CMK (cell line): ENCODE measurements at regions not wholly inside any gene's neighbourhood (a gene's known extent, or its start where the extent isn't known, plus 50 kb on each side); places are given as distances from the start of the nearest gene placed in this dataset.

Source experiments
- DNase-seq: peaks from one replicate; pipeline ENCODE4 v3.0.0-alpha.2; 2010; ENCODE audit warnings: low read depth

DNA sequence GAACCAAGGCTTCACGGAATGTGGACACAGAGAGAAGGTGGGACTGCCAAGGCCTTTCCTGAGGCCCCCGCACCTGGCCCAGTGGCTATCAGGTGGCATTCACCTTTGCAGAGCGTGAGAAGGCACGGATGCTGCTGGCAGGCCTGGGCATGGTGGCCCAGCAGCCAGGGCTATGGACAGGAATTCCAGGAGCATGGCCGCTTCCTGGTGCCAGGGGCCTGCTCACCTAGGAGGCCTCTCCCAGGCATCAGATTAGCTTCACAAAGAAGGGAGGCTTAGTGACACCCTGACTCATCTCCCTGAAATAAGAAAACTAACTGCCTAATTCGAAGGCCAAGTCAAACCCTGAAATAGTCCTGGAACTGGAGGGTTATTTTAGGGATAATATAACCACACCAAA, 155.8 kb downstream of the TEX29 start:
- no peak for DNase-seq

DNA sequence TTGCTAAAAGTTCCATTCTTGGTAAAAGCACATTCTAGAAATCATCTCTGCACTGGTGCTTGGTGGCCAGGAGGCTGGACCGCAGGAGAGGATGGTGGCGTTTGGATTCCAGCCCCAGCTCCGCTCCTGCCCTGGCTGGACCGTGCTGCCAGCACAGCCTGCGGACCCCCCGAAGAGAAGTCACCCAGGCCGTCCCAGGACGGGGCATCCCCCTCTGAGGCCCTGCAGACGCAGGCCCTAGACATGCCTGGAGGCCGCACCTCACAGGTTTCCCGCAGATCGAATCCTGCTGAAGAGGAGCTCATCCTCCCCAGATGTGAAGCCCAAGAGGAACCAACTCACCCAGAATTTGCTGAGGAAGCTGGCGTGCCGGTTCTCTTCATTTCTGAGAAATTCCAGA, 159.0 kb downstream of the TEX29 start:
- no peak for DNase-seq

DNA sequence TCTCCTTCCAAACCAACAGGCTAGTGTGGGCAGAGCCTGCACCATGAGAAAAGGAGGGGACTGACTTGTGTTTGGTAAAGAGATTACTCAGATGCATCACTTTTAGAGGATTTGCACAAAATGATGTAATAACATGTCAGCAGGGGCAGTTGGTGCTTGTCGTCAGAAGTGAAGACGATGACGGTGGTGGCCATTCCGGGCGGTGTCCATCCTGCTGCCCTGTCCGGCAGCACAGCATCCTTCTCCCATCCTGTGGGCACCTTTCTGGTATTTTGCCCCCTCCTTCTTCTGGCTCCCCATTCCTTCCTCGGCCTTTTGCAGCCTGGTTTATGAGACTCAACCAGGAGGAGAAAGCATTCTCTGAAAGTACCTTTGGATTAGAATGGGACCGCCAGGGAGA, 160.1 kb downstream of the TEX29 start:
- DNase-seq = no peak

DNA sequence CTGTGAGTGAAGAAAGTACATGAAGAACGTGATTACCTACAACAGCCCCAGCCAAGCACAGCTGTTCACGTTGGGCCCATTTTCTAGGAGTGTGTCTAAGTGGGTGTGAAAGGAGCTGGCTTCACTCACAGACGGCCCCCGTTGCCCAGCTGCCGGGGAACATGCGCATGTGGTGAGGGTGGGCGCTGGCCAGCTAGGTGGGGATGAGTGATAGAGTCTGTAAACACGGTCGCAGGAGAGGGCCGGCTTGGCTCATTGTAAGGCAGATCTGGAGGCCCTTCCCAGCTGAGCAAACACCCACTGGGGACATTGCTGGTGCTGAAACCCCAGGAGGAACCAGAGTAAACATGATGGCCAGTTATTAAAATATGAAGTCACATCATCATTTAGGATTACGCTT, 160.5 kb downstream of the TEX29 start:
- no peak for DNase-seq

DNA sequence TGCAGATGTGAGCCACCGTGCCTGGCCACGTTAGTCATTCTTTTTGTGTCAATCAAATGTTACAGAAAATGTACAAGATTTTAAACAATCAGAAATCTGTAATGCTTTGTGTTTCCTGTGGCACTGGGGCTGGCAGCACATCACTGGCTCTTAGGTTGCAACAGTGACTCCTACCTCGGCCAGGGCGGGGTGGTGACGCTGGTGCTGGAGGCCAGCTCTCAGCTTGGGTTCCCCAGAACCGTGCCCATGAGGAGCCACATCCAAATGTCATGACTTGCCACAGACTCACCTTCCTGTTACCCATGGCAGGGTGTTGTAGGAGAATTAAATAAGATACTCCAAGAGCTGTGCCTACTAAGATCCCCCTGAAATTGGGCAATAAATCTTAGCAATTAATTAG, 161.7 kb downstream of the TEX29 start:
- DNase-seq = no peak

DNA sequence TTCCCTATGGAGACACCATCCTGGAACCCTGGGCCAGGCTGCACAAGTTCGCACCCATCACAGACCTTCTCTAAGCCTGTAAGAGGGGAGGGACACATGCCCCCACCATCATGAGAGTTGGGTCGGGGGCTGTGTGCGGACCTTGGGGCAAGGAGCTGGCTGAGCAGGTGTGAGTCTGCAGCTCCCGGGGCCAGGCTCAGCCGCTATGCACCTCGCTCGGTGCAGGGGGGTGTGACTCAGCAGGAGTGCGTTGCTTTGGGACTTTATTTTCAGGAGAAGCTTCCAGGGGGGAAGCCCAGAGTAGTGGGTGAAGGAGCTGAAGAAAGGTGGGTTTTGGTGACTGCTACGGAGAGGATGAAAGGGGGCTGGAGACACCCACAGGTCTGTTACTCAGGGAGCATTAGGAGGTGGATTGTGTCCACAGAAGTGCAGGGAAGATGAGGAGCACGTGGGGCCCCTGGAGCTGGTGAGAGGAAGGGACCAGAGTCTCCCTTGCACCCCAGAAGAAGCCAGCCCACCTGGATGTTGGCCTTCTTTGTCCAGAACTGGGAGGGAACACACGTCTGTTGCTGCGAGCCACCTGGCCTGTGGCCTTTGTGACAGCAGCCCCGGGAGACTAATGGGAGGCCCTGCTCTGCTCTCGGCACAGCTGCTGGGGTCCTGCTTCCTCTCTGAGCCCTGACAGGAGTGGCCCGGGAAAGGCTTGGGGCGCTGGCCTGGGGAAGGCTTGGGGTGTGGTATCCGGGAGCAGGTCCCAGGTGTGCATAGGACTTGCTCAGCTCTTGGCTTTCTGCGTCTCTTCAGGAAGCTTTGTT, 162.6 kb downstream of the TEX29 start:
- no peak for DNase-seq

DNA sequence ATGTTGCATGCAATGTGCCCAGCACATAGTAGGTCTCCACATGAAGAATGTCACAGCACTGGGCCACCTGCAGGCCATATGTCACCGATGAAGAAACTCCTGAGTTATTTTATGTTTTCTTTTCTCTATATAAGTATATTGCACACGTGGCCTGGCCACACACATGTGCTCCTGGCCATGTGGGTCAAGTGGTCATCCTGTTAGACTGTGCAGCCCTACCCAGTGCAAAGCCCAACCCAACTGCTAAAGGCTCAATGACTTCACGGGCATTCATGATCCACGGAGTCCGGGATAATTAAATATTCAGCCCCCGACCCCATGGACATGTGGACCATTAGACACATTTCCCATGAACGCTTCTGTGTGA, 163.2 kb downstream of the TEX29 start:
- no peak for DNase-seq

DNA sequence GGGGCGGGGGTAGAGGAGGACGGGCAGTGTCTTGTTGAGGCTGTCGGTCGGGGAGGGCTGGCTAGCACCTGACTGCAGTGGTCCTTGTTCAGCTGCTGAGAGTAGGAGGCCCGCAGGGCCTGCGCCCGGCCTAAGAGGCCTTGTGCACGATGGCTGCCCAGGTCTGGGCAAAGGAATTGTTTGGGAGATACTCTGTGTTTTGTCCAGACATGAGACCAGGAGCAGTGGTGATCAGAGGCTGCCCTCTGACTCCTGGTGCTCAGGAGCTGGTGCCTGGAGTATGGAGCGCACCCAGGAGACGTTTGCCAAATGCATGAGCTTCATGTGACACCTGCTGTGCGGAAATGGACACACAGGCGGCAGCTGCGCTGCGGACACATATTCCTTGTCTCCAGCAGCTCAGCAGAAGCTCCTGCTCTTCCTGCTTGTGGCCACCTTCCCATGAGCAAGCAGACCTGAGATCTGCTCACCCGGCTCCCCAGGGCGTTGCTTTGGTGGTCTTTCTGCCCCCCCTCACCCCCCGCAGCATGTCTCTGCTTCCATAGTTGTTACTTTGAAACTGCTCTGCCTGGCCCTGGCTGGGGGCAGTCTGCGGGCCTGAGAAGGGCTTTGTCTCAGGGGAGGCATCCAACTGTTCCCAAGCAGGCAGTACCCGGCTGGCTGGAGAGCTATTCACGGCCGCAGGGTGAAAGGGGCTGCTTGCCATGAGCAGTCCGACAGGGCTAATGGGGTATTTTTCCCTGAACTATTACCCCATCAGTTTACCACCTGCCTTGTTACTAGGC, 163.9 kb downstream of the TEX29 start:
- DNase-seq = no peak

DNA sequence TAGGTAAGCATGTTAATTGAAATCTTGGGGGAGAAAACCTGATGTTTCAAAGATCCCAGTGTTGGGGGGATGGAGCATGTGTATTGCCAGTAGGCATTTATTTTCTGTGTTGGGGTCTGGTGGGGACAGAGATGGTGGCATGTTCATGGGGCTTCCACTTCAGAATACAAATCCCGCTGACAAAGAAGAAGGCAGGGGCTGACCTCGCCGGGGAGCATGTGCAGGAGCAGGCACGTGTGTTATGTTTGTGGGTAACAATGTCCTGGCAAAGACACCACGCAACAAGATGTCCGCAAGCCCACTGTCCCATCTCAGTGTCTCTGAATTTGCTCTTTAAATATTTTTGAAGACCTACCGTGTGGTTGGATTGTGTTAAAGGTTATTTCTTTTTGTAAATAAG, 164.5 kb downstream of the TEX29 start:
- DNase-seq = no peak

DNA sequence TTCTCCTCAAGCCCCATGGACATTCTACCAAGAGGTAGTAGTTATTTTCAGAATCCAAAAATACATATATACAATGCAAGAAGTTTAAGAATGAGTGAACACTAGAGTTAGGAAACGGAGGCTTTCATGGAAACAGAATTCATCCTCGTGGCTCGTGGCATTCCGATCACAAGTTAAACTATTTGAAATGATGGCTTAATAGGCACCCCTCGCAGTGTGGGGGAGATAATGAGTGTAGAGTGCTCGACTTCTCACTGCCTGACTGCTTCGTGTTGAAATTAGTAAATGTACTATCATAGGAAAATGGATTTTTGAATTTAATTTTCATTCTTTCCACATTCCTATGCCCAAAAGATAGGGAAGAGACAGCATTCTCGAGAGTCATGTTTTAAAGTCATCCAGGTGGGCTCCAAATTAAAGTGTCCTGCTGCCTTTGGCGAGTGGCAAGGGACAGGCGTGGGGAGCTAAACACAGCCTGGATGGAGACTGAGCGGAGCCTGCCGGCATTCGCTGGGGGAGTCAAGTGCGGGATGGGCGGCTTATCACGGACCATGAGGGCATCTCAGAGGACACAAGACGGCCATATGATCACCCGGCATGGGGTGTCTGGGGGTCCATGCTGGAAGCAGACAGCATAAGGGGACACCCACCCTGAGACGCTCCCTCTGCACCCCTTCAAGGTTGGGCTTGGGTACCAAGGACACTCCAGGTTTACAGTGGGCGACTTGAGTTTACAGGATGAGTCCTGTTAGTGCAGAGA, 165.2 kb downstream of the TEX29 start:
- no peak for DNase-seq

DNA sequence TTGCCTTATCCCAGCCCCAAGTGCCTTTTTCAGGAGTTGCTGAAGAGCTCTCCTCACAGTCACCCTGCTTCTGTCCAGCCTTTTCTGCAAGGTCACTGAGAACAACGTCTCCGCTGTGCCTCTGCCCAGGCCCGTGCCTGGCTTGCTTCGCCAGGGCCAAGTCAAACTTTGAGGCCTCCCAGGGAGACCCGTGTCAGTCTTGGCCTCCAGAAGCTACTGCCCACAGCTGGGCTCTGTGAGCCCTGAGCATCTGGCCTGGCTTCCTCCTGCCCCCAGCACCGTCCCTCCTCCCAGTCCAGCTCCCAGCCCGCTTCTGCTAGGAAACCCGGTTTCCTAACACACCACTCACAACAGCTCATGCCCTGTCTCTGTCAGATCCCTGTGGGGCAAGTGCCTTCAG, 165.9 kb downstream of the TEX29 start:
- no peak for DNase-seq

DNA sequence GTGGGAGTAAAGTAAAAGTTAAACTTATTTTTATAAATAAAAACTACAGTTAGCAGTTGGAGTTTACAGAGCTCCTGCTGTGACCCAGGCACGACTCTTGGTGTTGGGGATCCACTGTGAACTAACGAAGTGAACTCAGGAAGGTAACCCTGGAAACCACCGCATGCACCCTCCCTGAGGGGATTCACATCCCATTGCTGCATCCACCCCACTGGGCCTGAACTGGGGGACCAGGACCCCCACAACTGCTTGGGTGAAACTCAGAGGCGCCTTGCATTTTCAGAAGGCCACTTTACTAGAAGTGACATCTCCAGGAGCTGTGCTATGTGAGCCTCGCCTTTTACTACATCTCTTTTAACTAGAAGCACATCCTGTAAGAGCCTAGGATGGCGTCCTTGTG, 166.4 kb downstream of the TEX29 start:
- no peak for DNase-seq

DNA sequence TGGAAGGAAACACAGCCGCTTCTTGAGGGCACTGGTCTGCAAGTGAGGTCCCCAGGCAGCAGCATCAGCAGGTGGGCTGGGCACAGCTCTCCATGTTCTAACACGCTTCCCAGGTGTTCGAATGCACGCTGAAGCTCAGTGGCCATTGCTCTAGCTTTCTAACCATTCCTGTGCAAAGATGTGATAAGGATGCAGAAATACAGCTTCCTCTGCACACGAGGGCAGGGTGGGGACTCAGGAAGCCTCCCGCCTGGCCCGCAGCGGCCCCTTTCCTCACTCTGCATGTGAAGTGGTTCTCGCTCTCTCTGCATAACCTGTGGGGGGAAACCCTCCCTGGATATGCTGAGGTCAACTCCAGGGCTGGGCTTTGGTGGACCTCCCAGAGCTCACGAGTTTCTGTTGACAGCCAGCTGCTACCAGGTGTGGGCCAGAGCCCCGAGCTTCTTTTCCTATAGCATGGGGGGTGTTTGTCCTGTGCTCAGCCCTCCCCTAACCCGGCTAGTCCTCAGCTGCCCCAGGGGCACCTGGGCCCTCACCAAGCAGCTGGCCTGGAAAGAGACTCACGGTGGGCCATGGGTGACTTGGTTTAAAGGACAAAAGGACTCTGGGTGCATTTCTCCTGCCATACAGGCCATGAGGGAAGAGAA, 168.2 kb downstream of the TEX29 start:
- no peak for DNase-seq

DNA sequence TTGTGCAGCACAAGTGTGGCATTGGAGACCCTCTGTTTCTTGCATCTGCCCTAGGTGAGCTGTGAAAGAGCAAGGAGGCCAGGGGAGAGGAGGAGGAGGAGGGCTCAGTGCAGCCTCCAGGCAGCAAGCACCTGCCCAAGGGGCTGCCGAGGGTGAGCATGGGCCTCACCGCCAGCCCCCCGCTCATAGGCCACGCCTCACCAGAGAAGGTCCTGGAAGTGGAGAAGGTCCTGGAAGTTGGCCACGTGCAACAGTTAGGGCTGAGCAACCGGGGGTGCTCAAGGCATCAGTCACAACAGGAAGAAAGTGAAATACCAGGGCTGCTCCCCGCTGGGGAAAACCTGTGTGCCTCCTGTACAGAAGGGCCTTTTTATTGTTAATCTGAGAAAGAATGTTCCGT, 168.9 kb downstream of the TEX29 start:
- DNase-seq = no peak

DNA sequence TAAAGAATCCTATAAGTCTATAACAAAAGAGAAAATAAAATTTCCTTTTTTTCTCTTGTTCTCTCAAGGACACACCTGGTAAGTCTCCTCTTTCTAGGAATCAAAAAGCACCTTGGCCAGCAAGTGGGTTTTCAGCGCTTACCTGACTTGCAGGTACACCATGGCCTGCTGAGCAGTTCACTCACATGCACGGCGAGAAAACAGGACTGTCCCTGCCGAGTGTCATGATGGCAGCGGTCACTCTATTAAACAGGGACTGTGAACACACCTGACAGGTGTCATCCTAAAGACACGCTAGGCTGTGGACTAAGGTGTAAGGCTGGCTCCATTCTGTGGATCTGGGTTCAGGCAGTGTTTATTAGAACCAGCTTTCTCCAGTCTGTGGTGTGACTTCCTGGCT, 170.2 kb downstream of the TEX29 start:
- DNase-seq = no peak

DNA sequence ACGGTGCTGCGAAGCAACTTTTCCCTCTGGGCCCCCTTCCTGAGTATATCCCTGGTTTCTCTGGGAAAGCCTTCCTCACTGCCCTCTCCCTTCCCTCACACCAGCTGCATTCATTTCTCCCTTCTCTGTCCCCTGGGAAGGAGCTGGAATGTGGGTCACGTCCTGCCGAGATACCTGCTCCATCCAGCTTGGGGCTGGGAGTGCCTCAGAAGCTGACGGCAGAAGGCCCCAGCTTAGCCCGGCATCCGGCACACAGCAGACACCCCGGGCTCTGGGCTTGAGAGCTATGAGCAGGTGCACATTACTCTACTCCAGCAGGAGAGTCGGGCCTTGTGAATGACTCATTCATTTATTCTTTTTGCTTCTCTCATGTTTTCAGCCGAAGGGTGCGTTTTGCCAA, 170.6 kb downstream of the TEX29 start:
- DNase-seq = no peak

DNA sequence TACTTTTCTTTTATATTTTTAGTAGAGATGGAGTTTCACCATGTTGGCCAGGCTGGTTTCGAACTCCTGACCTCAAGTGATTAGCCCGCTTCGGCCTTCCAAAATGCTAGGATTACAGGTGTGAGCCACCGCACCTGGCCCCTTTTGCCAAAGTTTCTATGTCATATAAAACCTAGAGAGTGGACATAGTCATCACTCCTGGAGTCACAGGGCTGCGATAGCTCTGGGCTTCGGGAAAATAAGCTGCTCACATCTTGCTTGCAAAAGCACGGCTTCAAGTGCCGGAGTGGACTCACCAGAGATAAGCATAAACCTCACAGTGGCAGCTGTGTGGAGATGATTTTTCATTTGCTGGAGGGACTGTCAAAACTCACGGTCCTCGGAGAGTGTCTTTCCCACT, 171.2 kb downstream of the TEX29 start:
- DNase-seq = no peak

DNA sequence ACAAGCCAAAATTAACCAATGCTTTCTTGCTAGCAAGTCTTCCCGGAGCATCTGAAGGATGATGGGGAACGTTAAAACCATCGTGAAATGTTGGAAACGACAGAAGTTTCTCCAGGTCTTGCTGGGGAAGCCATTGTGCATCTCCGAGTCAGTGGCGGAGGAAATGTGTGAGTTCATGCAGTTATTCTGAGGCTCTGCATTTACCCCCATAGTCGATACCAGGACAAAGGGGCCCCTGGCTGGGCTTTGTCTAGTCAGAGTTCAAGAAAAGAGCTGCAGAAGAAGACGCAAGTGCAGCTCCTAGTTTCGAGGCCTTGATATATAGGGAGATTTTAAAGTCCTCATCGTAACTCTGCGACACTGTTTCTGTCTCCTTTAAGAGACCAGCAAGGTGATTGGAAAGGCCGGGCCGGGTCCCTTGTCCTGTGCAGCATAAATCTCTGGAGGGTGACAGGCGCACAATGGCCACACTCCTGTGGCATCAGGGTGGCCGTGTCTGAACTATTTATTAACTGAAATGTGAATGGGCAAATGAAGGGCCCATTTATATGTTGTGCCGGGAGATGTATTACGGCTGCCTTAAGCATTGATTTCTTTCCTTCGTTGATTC, 172.0 kb downstream of the TEX29 start:
- DNase-seq = no peak

DNA sequence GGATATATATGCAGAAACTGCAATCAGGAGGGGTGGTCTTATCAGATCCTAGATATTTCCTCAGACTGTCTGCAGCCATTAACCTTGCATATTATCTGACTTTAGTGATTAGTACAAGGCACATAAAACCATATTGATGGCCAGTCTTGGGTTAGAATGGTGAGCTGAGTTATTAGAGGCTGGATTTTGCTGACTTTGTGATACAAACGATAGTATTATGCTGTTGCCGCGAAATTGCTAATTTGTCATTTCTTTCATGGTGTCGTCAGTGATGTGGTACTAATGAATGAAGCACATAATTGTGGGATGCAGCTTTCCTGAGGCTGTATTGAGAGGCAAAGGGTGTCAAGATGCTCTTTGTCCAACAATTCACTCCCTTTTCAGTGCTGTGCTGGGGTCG, 172.5 kb downstream of the TEX29 start:
- no peak for DNase-seq

DNA sequence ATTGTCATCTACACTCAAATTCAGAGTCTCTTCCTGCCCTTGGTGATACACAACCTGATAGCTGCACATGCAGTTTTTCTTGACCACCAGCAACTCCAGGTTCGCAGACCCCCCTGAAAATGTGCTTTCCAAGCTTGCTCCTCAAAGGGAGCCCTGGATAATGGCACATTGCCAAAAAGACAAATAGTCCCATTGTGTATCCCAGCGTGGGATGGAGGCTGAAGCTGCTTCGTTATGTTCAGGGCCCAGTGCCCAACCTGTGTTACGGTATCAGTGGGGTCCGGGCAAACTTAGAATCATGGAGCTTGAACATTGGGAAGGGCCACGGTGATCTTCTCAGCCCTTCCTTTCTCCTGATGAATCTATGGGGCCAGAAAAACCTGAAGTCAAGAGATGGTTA, 173.0 kb downstream of the TEX29 start:
- no peak for DNase-seq

DNA sequence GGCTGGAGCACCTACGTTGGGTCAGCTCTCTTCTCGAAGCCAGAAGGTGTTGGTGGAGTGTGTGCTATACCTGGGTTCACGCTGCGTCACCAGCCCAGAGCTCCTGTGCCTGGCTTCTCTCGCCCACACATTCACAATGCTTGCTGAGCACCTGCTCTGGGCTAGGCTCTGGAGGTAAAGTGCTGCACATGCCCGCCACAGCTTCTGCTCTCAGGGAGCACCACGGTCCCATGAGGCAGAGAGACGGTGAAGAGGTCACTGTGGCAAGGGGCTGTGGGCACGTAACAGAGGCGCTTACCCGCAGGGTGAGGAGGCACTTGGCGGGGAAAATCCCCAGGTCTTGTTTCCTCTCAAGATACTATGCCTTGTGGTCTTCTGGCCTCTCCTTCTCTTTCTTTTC, 174.2 kb downstream of the TEX29 start:
- DNase-seq = no peak
